GM21526 (cell line): ENCODE measurements at regions not wholly inside any gene's neighbourhood (a gene's known extent, or its start where the extent isn't known, plus 50 kb on each side); places are given as distances from the start of the nearest gene placed in this dataset.

ENCODE experiments used
- ATAC-seq: cut with Tn5 transposase; IDR thresholded peaks from one replicate; pipeline ENCODE4 v1.9.1; 2021; ENCODE audit warnings: moderate library complexity; ENCODE audit not compliant: unreplicated experiment, low FRiP score

GRCh38 chr4:46684041-46684440 is 225.0 kb downstream of the COX7B2 start:
- no peak for ATAC-seq

DNA sequence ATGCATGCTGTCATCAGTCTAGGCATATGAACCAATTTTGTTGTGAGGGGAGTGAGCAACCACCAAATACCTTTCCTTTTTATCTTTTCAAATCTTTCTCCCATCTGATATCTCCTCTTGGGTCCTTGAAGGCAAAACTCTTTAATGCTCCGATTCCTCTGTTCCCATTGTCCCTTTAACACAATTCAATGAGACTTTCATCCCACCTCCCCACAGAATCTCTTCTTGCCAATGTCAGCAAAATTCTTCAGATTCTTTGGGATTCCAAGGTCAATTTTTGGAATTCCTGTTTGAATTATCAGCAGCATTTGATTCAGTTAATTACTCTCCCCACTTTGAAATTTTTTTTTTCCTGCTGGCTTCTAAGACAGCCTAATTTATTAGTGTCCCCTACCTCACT is 232.7 kb downstream of the COX7B2 start:
- ATAC-seq, result no peak

DNA sequence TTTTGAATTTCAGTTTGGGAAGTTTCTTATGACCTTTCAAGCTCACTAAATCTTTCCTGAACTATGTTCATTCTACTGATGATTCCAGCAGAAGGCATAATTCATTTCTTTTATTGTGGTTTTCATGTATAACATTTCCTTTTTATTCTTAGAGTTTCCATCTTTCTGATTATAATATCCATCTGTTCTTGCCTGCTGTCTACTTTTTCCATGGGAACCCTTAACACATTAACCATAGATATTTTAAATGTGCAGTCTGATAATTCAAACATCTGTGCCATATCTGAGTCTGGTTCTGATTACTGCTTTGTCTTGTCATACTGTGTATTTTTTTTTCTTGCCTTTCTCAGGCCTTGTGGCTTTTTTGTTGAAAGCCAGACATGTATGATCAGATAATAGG is 234.7 kb downstream of the COX7B2 start:
- no peak for ATAC-seq

GRCh38 chr4:46667790-46668189 is 241.3 kb downstream of the COX7B2 start:
- no peak for ATAC-seq

DNA sequence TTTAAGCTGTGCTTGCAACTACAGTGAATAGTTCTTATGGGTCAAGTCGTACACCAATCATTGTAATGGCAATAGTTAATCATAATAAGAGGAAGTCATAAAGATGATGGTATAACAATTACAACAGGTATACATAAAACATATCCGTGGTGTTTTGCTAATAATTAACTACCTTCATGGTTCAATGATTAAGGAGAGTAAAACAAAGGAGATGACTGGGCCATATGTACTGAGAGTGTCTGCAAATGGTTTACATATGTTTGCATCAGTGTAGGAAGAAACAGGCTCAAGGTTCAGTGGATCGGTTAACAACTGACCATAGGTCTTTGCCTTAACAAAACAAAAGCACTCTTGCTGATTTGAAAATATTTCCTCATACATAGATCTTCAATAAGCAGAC is 253.0 kb downstream of the COX7B2 start:
- ATAC-seq, result no peak

GRCh38 chr4:46653842-46654241 is 255.2 kb downstream of the COX7B2 start:
- no peak for ATAC-seq

DNA sequence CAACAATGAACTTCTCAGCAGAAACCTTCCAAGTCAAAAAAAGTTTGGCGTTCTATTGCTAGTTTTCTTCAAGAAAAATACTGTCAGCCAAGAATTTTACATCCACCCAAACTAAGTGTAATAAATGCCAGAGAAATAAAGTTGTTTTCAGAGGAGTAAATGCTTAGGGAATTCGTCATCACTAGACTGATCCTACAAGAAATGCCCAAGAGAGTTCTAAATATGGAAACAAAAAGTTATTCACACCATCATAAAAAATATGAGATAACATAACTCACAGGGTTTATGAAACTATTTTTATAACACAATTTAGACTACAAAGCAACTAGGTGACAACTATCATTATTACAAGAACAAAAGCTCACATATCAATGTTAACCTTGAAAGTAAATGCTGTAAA is 259.5 kb upstream of the GABRA2 start:
- ATAC-seq, result no peak

DNA sequence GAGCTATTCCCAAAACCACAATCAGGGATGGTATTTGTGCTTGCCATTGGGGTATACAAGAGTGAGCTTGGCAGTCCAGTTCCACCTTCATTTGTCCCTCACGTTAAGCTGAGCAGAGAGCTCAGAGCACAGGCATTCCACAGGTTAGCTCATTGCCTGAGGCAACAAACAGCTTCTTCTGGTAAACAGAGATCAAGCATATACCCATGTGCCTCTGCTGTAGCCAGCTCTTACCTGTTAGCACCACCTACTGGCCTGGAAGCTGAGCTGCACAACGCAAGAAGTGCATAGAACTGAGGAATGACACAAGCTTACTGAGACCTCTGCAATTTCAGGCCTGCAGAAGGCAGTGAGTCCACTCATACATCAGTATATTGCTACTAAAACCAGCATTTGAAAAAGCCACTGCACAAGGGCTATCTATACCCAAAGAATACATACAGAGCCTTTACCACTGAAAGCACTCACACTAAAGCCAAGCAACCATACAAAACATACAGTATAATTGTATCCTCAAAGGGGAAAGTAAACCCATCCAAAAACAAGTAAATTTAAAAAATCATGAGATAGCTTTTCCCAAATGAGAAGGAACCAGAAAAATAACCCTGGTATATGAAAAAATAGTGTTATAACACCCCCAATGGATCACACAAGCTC is 258.3 kb upstream of the GABRA2 start:
- ATAC-seq, result peak; percentile 88

- ATAC-seq, result no peak
Observed at GRCh38 chr4:46645126-46645525, 255.2 kb upstream of the GABRA2 start.
